Fibroblast of pulmonary artery (primary cell): ENCODE measurements at regions not wholly inside any gene's neighbourhood (a gene's known extent, or its start where the extent isn't known, plus 50 kb on each side); places are given as distances from the start of the nearest gene placed in this dataset.
"Not testable (repeated sequence)": the region's sequence is repeated elsewhere in the genome, so short reads cannot be mapped to it uniquely, and the experiment has no call there.

Experiments
- DNase-seq: peaks from one replicate; pipeline ENCODE4 v3.0.0-alpha.2; 2010; ENCODE audit warnings: low read depth
- H3K4me3 ChIP-seq: replicated peaks from 2 replicates; pipeline ENCODE4 v1.5.1; 2011; ENCODE audit warnings: low read depth, mild to moderate bottlenecking, control low read depth, low read length, moderate library complexity
- CTCF ChIP-seq: IDR thresholded peaks from 2 replicates; pipeline ENCODE4 v1.5.1; 2011; ENCODE audit warnings: mild to moderate bottlenecking, control low read depth, low read length, inconsistent platforms; ENCODE audit errors: missing control alignments

DNA sequence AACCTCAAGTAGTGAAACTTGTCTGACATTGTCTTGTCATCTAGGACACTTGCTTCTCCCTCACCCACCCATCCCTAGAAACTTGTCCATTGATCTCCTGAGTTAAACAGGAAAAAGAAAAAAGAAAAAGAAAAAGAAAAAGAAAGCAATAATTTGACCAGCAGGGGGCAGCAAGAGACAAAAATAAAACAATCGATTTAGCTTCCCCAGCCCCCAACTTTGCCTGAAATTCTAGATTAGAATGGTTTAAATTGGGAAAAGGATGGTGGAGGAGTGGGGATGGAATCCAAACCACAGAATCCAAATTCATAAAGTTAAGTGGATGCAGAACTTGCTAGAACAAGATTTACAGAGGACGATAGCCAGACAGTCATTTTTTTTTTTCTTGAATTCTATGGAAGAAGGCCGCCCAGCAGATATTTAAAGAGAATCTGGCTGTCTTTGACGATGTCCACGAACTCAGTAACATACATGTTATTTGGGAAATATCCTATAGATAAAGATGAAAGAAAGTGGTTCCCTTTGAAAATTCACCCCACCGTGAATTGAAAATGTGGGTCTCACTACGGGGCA, 282.9 kb downstream of the USP46 start:
- peak; percentile 48 for TF ChIP-seq CTCF
- H3K4me3 ChIP-seq: no peak overlapping the region
- peak; percentile 73 for DNase-seq

- DNase-seq: no peak
- no peak for TF ChIP-seq CTCF
Measured at GRCh38 chr4:52377563-52377962, 281.5 kb downstream of the USP46 start.

GRCh38 chr4:52407545-52407944, 251.6 kb downstream of the USP46 start:
- TF ChIP-seq CTCF: no peak
- no peak for DNase-seq
- no peak overlapping the region for H3K4me3 ChIP-seq

More at GRCh38 chr4:52377563-52377962, 281.5 kb downstream of the USP46 start:
- no peak overlapping the region for H3K4me3 ChIP-seq

- H3K4me3 ChIP-seq: no peak overlapping the region
- no peak for TF ChIP-seq CTCF
- no peak for DNase-seq
Measured at GRCh38 chr4:52408032-52408431, 251.1 kb downstream of the USP46 start.

GRCh38 chr4:52408471-52408870, 250.6 kb downstream of the USP46 start:
- no peak overlapping the region for H3K4me3 ChIP-seq
- TF ChIP-seq CTCF: no peak
- DNase-seq: no peak

GRCh38 chr4:52409766-52410165, 249.3 kb downstream of the USP46 start:
- not testable (repeated sequence) for H3K4me3 ChIP-seq

GRCh38 chr4:52410971-52411370, 248.1 kb downstream of the USP46 start:
- DNase-seq: no peak
- TF ChIP-seq CTCF: no peak
- no peak overlapping the region for H3K4me3 ChIP-seq

More at GRCh38 chr4:52409766-52410165, 249.3 kb downstream of the USP46 start:
- not testable (repeated sequence) for DNase-seq
